ENCODE measurements at regions not wholly inside any gene's neighbourhood (a gene's known extent, or its start where the extent isn't known, plus 50 kb on each side); places are given as distances from the start of the nearest gene placed in this dataset.

DNA sequence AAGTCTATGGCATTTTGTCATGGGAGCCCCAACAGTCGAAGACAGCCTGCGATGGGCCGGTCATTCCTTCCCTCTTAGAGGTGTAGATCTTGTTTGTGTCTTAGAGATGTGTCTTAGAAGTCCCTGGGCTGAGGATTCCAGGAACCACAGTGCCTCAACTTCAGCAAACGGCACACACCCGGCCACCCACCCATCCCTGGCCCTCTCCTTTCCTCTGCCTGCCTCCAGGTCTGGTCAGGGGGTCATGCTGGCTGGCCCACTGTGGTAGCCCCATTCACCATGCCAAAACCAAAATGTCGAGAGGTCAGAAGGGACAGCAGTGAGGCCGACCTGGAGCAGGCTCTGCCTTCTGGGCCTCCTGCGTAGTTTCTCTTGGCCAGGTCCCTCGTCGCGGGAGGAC lies 857.9 kb downstream of the TBC1D22A start:
- TF ChIP-seq BHLHE40 (IDR thresholded peaks at IDR 0.05; ENCODE audit: low read depth, low read length): no peak
- no peak for TF ChIP-seq CTCF (conservative IDR thresholded peaks at IDR 0.05; ENCODE audit: low read depth, low read length)
- no peak for TF ChIP-seq ELK1 (IDR thresholded peaks at IDR 0.05; ENCODE audit: borderline replicate concordance, low read depth, low read length)
- no peak for TF ChIP-seq SMC3 (IDR thresholded peaks at IDR 0.05; ENCODE audit: low read depth, low read length)
- no peak for TF ChIP-seq POLR2A (IDR thresholded peaks at IDR 0.05; ENCODE audit: low read depth, low read length)
- no peak for TF ChIP-seq RCOR1 (IDR thresholded peaks at IDR 0.05; ENCODE audit: insufficient replicate concordance, low read length)
- TF ChIP-seq RAD21 (IDR thresholded peaks at IDR 0.05; ENCODE audit: low read length): no peak
- TF ChIP-seq MAFK (IDR thresholded peaks at IDR 0.05; ENCODE audit: low read depth, low read length): no peak
- no peak for TF ChIP-seq CEBPB (IDR thresholded peaks at IDR 0.05; ENCODE audit: low read depth, low read length)

Data from IMR-90 (cell line).